Neural cell (in vitro differentiated cells): ENCODE measurements at regions not wholly inside any gene's neighbourhood (a gene's known extent, or its start where the extent isn't known, plus 50 kb on each side); places are given as distances from the start of the nearest gene placed in this dataset.

Experiments used
- EP300 ChIP-seq: fragments of 450-650 bp; conservative IDR thresholded peaks from 2 replicates; pipeline ENCODE4 v1.6.1; 2014; ENCODE audit warnings: antibody characterized with exemption, mild to moderate bottlenecking, moderate library complexity; ENCODE audit not compliant: poor library complexity, severe bottlenecking
- EZH2 ChIP-seq: fragments of 200-600, 300-800 bp; shearing (Covaris generic), sonication (generic); IDR thresholded peaks from 2 replicates; pipeline ENCODE4 v1.6.1; 2014; ENCODE audit warnings: antibody characterized with exemption, low read length, borderline replicate concordance, mild to moderate bottlenecking; ENCODE audit not compliant: insufficient read depth, poor library complexity, severe bottlenecking
- POLR2AphosphoS5 ChIP-seq: IDR thresholded peaks from 2 replicates; pipeline ENCODE4 v1.6.1; 2012
- RAD21 ChIP-seq: fragments of 450-650 bp; conservative IDR thresholded peaks from 2 replicates; pipeline ENCODE4 v1.6.1; 2014; ENCODE audit warnings: antibody characterized with exemption, mild to moderate bottlenecking, moderate library complexity
- SMC3 ChIP-seq: fragments of 450-650 bp; conservative IDR thresholded peaks from 2 replicates; pipeline ENCODE4 v1.6.1; 2014; ENCODE audit warnings: antibody characterized with exemption, mild to moderate bottlenecking, moderate library complexity; ENCODE audit not compliant: poor library complexity
- TAF1 ChIP-seq: IDR thresholded peaks from 2 replicates; pipeline ENCODE4 v1.6.1; 2012; ENCODE audit warnings: low read depth
- TF ChIP-seq, protein P1 (sequence below): fragments of 450-650 bp; IDR thresholded peaks from 2 replicates; pipeline ENCODE4 v1.5.1; 2014; ENCODE audit warnings: antibody characterized with exemption, mild to moderate bottlenecking, moderate library complexity; ENCODE audit not compliant: poor library complexity, severe bottlenecking
- TF ChIP-seq, protein P2 (sequence below): IDR thresholded peaks from 2 replicates; pipeline ENCODE4 v1.6.1; 2012; ENCODE audit warnings: borderline replicate concordance

DNA sequence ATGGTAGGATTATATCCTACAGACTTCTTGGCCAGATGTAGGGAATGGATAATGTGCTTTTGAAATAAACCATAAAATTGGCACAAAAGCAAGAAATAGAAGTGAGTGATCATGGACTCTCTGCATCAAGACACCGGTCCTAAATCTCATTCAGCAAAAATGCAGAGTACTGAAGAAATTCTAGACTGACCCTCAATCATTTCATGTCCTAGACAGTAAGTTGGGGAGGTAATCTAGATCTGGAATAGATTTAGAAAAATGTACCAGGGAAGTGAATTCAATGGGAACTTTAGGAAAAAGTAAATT is 69.7 kb upstream of the ADTRP start:
- TF ChIP-seq, protein P1, sequence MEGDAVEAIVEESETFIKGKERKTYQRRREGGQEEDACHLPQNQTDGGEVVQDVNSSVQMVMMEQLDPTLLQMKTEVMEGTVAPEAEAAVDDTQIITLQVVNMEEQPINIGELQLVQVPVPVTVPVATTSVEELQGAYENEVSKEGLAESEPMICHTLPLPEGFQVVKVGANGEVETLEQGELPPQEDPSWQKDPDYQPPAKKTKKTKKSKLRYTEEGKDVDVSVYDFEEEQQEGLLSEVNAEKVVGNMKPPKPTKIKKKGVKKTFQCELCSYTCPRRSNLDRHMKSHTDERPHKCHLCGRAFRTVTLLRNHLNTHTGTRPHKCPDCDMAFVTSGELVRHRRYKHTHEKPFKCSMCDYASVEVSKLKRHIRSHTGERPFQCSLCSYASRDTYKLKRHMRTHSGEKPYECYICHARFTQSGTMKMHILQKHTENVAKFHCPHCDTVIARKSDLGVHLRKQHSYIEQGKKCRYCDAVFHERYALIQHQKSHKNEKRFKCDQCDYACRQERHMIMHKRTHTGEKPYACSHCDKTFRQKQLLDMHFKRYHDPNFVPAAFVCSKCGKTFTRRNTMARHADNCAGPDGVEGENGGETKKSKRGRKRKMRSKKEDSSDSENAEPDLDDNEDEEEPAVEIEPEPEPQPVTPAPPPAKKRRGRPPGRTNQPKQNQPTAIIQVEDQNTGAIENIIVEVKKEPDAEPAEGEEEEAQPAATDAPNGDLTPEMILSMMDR, result no peak
- TF ChIP-seq EZH2 (no peak), POLR2AphosphoS5 (no peak), RAD21 (no peak), EP300 (no peak), SMC3 (no peak), TAF1 (no peak)
- TF ChIP-seq, protein P2, sequence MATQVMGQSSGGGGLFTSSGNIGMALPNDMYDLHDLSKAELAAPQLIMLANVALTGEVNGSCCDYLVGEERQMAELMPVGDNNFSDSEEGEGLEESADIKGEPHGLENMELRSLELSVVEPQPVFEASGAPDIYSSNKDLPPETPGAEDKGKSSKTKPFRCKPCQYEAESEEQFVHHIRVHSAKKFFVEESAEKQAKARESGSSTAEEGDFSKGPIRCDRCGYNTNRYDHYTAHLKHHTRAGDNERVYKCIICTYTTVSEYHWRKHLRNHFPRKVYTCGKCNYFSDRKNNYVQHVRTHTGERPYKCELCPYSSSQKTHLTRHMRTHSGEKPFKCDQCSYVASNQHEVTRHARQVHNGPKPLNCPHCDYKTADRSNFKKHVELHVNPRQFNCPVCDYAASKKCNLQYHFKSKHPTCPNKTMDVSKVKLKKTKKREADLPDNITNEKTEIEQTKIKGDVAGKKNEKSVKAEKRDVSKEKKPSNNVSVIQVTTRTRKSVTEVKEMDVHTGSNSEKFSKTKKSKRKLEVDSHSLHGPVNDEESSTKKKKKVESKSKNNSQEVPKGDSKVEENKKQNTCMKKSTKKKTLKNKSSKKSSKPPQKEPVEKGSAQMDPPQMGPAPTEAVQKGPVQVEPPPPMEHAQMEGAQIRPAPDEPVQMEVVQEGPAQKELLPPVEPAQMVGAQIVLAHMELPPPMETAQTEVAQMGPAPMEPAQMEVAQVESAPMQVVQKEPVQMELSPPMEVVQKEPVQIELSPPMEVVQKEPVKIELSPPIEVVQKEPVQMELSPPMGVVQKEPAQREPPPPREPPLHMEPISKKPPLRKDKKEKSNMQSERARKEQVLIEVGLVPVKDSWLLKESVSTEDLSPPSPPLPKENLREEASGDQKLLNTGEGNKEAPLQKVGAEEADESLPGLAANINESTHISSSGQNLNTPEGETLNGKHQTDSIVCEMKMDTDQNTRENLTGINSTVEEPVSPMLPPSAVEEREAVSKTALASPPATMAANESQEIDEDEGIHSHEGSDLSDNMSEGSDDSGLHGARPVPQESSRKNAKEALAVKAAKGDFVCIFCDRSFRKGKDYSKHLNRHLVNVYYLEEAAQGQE, result no peak
